ENCODE measurements at regions not wholly inside any gene's neighbourhood (a gene's known extent, or its start where the extent isn't known, plus 50 kb on each side); places are given as distances from the start of the nearest gene placed in this dataset.

GRCh38 chr2:18336975-18337374 lies 223.5 kb downstream of the RDH14 start:
- DNase-seq (ENCODE audit: low read depth): no peak
- TF ChIP-seq CTCF (IDR thresholded peaks at IDR 0.05; ENCODE audit: insufficient read depth, low read length, poor library complexity, severe bottlenecking): no peak
- H3K4me3 ChIP-seq (ENCODE audit: low read depth, low read length): no peak overlapping the region
- H3K27me3 ChIP-seq (ENCODE audit: control insufficient read depth, insufficient read depth, low read length): no peaks in the 10 kb centered on the region
- no peaks in the 10 kb centered on the region for H3K36me3 ChIP-seq (ENCODE audit: control insufficient read depth, insufficient read depth, low read length)

- no peak for TF ChIP-seq CTCF (IDR thresholded peaks at IDR 0.05; ENCODE audit: insufficient read depth, low read length, poor library complexity, severe bottlenecking)
- H3K4me3 ChIP-seq (ENCODE audit: low read depth, low read length): no peak overlapping the region
- H3K27me3 ChIP-seq (ENCODE audit: control insufficient read depth, insufficient read depth, low read length): no peaks in the 10 kb centered on the region
- H3K36me3 ChIP-seq (ENCODE audit: control insufficient read depth, insufficient read depth, low read length): no peaks in the 10 kb centered on the region
- no peak for DNase-seq (ENCODE audit: low read depth)
Observed at GRCh38 chr2:18332477-18332876, 228.0 kb downstream of the RDH14 start.

GRCh38 chr2:18325118-18325517 lies 235.3 kb downstream of the RDH14 start:
- H3K4me3 ChIP-seq (ENCODE audit: low read depth, low read length): no peak overlapping the region
- DNase-seq (ENCODE audit: low read depth): no peak
- H3K36me3 ChIP-seq (ENCODE audit: control insufficient read depth, insufficient read depth, low read length): no peaks in the 10 kb centered on the region
- no peaks in the 10 kb centered on the region for H3K27me3 ChIP-seq (ENCODE audit: control insufficient read depth, insufficient read depth, low read length)
- TF ChIP-seq CTCF (IDR thresholded peaks at IDR 0.05; ENCODE audit: insufficient read depth, low read length, poor library complexity, severe bottlenecking): no peak

- Histone ChIP-seq H3K36me3 (ENCODE audit: control insufficient read depth, insufficient read depth, low read length) (no peaks in the 10 kb centered on the region), H3K4me3 (ENCODE audit: low read depth, low read length) (no peak overlapping the region), H3K27me3 (ENCODE audit: control insufficient read depth, insufficient read depth, low read length) (no peaks in the 10 kb centered on the region)
- DNase-seq (ENCODE audit: low read depth): no peak
- TF ChIP-seq CTCF (IDR thresholded peaks at IDR 0.05; ENCODE audit: insufficient read depth, low read length, poor library complexity, severe bottlenecking): no peak
Observed at GRCh38 chr2:18319987-18320386, 240.5 kb downstream of the RDH14 start.

GRCh38 chr2:18317017-18317416 lies 243.4 kb downstream of the RDH14 start:
- H3K27me3 ChIP-seq (ENCODE audit: control insufficient read depth, insufficient read depth, low read length): no peaks in the 10 kb centered on the region
- no peak for DNase-seq (ENCODE audit: low read depth)
- TF ChIP-seq CTCF (IDR thresholded peaks at IDR 0.05; ENCODE audit: insufficient read depth, low read length, poor library complexity, severe bottlenecking): no peak
- no peaks in the 10 kb centered on the region for H3K36me3 ChIP-seq (ENCODE audit: control insufficient read depth, insufficient read depth, low read length)
- H3K4me3 ChIP-seq (ENCODE audit: low read depth, low read length): no peak overlapping the region

GRCh38 chr2:18312818-18313217 lies 247.6 kb downstream of the RDH14 start:
- Histone ChIP-seq H3K4me3 (ENCODE audit: low read depth, low read length) (no peak overlapping the region), H3K36me3 (ENCODE audit: control insufficient read depth, insufficient read depth, low read length) (no peaks in the 10 kb centered on the region), H3K27me3 (ENCODE audit: control insufficient read depth, insufficient read depth, low read length) (no peaks in the 10 kb centered on the region)
- DNase-seq (ENCODE audit: low read depth): no peak
- no peak for TF ChIP-seq CTCF (IDR thresholded peaks at IDR 0.05; ENCODE audit: insufficient read depth, low read length, poor library complexity, severe bottlenecking)
